MG63 (cell line): ENCODE measurements at regions not wholly inside any gene's neighbourhood (a gene's known extent, or its start where the extent isn't known, plus 50 kb on each side); places are given as distances from the start of the nearest gene placed in this dataset.

Experiments used
- DNase-seq: peaks from one replicate; pipeline ENCODE4 v3.0.0-alpha.2; 2020
- H3K27me3 ChIP-seq: fragments of 250-450 bp; sonication (Bioruptor Pico); 2 replicates; pipeline ENCODE4 v1.5.1; 2020; ENCODE audit warnings: mild to moderate bottlenecking, moderate library complexity
- H3K36me3 ChIP-seq: fragments of 250-450 bp; sonication (Bioruptor Pico); 2 replicates; pipeline ENCODE4 v1.5.1; 2020; ENCODE audit warnings: mild to moderate bottlenecking, moderate library complexity
- H3K4me3 ChIP-seq: fragments of 250-450 bp; sonication (Bioruptor Pico); 2 replicates; pipeline ENCODE4 v1.5.1; 2020; ENCODE audit warnings: mild to moderate bottlenecking, moderate library complexity
- H3K9me3 ChIP-seq: fragments of 250-450 bp; sonication (Bioruptor Pico); 2 replicates; pipeline ENCODE4 v1.5.1; 2020; ENCODE audit warnings: mild to moderate bottlenecking, moderate library complexity

- no peak for DNase-seq
- Histone ChIP-seq H3K4me3 (no peak overlapping the region), H3K9me3 (no peaks in the 10 kb centered on the region), H3K36me3 (no peaks in the 10 kb centered on the region), H3K27me3 (peaks cover 9% of the 10 kb centered on the region)
These were observed 186.0 kb upstream of the RPL38 start for GRCh38 chr17:74017466-74017865.

GRCh38 chr17:74018115-74018514 is 185.4 kb upstream of the RPL38 start:
- no peak overlapping the region for H3K4me3 ChIP-seq
- no peaks in the 10 kb centered on the region for H3K36me3 ChIP-seq
- peaks cover 9% of the 10 kb centered on the region for H3K27me3 ChIP-seq
- no peaks in the 10 kb centered on the region for H3K9me3 ChIP-seq
- DNase-seq: no peak

GRCh38 chr17:74019271-74019670 is 184.2 kb upstream of the RPL38 start:
- peaks cover 4% of the 10 kb centered on the region; the same call in 1 of the 2 replicates for H3K27me3 ChIP-seq
- no peaks in the 10 kb centered on the region for H3K9me3 ChIP-seq
- no peak for DNase-seq
- no peak overlapping the region for H3K4me3 ChIP-seq
- H3K36me3 ChIP-seq: no peaks in the 10 kb centered on the region

GRCh38 chr17:74019860-74020259 is 183.6 kb upstream of the RPL38 start:
- no peak for DNase-seq
- no peaks in the 10 kb centered on the region for H3K9me3 ChIP-seq
- H3K4me3 ChIP-seq: no peak overlapping the region
- H3K27me3 ChIP-seq: peaks cover 4% of the 10 kb centered on the region; the same call in 1 of the 2 replicates
- H3K36me3 ChIP-seq: no peaks in the 10 kb centered on the region

GRCh38 chr17:74020522-74020921 is 183.0 kb upstream of the RPL38 start:
- no peak for DNase-seq
- no peaks in the 10 kb centered on the region for H3K9me3 ChIP-seq
- H3K36me3 ChIP-seq: no peaks in the 10 kb centered on the region
- H3K27me3 ChIP-seq: 0 out of 2 replicates have a peak, but pooled peaks cover 3% of the 10 kb centered on the region
- no peak overlapping the region for H3K4me3 ChIP-seq

GRCh38 chr17:74024871-74025531 is 178.5 kb upstream of the RPL38 start:
- H3K4me3 ChIP-seq: no peak overlapping the region
- H3K36me3 ChIP-seq: no peaks in the 10 kb centered on the region
- H3K9me3 ChIP-seq: no peaks in the 10 kb centered on the region
- no peak for DNase-seq
- H3K27me3 ChIP-seq: no peaks in the 10 kb centered on the region

- DNase-seq: no peak
- H3K4me3 ChIP-seq: no peak overlapping the region
- no peaks in the 10 kb centered on the region for H3K9me3 ChIP-seq
- no peaks in the 10 kb centered on the region for H3K27me3 ChIP-seq
- H3K36me3 ChIP-seq: no peaks in the 10 kb centered on the region
These were observed 176.0 kb upstream of the RPL38 start for GRCh38 chr17:74027444-74027843.

GRCh38 chr17:74028354-74029116 is 174.9 kb upstream of the RPL38 start:
- H3K36me3 ChIP-seq: no peaks in the 10 kb centered on the region
- H3K27me3 ChIP-seq: no peaks in the 10 kb centered on the region
- H3K9me3 ChIP-seq: no peaks in the 10 kb centered on the region
- no peak for DNase-seq
- H3K4me3 ChIP-seq: no peak overlapping the region

- no peak overlapping the region for H3K4me3 ChIP-seq
- H3K9me3 ChIP-seq: no peaks in the 10 kb centered on the region
- H3K27me3 ChIP-seq: no peaks in the 10 kb centered on the region
- DNase-seq: no peak
- H3K36me3 ChIP-seq: no peaks in the 10 kb centered on the region
These were observed 172.0 kb upstream of the RPL38 start for GRCh38 chr17:74031316-74032090.

GRCh38 chr17:74032222-74032621 is 171.3 kb upstream of the RPL38 start:
- no peaks in the 10 kb centered on the region for H3K9me3 ChIP-seq
- DNase-seq: no peak
- H3K4me3 ChIP-seq: no peak overlapping the region
- no peaks in the 10 kb centered on the region for H3K36me3 ChIP-seq
- H3K27me3 ChIP-seq: no peaks in the 10 kb centered on the region

- Histone ChIP-seq H3K4me3 (no peak overlapping the region), H3K36me3 (no peaks in the 10 kb centered on the region), H3K9me3 (no peaks in the 10 kb centered on the region), H3K27me3 (no peaks in the 10 kb centered on the region)
- DNase-seq: peak; percentile 26
These were observed 166.2 kb upstream of the RPL38 start for GRCh38 chr17:74037320-74037719.

GRCh38 chr17:74040291-74040690 is 163.2 kb upstream of the RPL38 start:
- H3K27me3 ChIP-seq: no peaks in the 10 kb centered on the region
- no peaks in the 10 kb centered on the region for H3K36me3 ChIP-seq
- H3K4me3 ChIP-seq: no peak overlapping the region
- H3K9me3 ChIP-seq: no peaks in the 10 kb centered on the region
- DNase-seq: no peak

GRCh38 chr17:74040729-74041128 is 162.7 kb upstream of the RPL38 start:
- Histone ChIP-seq H3K9me3 (no peaks in the 10 kb centered on the region), H3K4me3 (no peak overlapping the region), H3K36me3 (no peaks in the 10 kb centered on the region), H3K27me3 (no peaks in the 10 kb centered on the region)
- DNase-seq: no peak

- H3K9me3 ChIP-seq: no peaks in the 10 kb centered on the region
- no peak overlapping the region for H3K4me3 ChIP-seq
- no peaks in the 10 kb centered on the region for H3K36me3 ChIP-seq
- H3K27me3 ChIP-seq: no peaks in the 10 kb centered on the region
- DNase-seq: peak; percentile 16
These were observed 161.4 kb upstream of the RPL38 start for GRCh38 chr17:74041869-74042640.

- no peak overlapping the region for H3K4me3 ChIP-seq
- no peaks in the 10 kb centered on the region for H3K9me3 ChIP-seq
- H3K27me3 ChIP-seq: no peaks in the 10 kb centered on the region
- no peaks in the 10 kb centered on the region for H3K36me3 ChIP-seq
- peak; percentile 97 for DNase-seq
These were observed 160.6 kb upstream of the RPL38 start for GRCh38 chr17:74042744-74043486.

- Histone ChIP-seq H3K4me3 (no peak overlapping the region), H3K36me3 (no peaks in the 10 kb centered on the region), H3K9me3 (no peaks in the 10 kb centered on the region), H3K27me3 (no peaks in the 10 kb centered on the region; the same call in 1 of the 2 replicates)
- DNase-seq: no peak
These were observed 159.5 kb upstream of the RPL38 start for GRCh38 chr17:74043976-74044375.
